ENCODE measurements at regions not wholly inside any gene's neighbourhood (a gene's known extent, or its start where the extent isn't known, plus 50 kb on each side); places are given as distances from the start of the nearest gene placed in this dataset.

GRCh38 chr5:24232041-24232440 lies 412.7 kb downstream of the CDH10 start:
- TF ChIP-seq CTCF (IDR thresholded peaks at IDR 0.05; ENCODE audit: low read depth, low read length, poor library complexity, severe bottlenecking) (no peak), EZH2phosphoT487 (IDR thresholded peaks at IDR 0.05; ENCODE audit: borderline replicate concordance, low read length) (no peak)
